GM12872 (cell line): ENCODE measurements at regions not wholly inside any gene's neighbourhood (a gene's known extent, or its start where the extent isn't known, plus 50 kb on each side); places are given as distances from the start of the nearest gene placed in this dataset.

ENCODE experiments used
- CTCF ChIP-seq: IDR thresholded peaks from 3 replicates; pipeline ENCODE4 v1.5.1; 2011; ENCODE audit warnings: low read depth, mild to moderate bottlenecking, low read length, moderate library complexity; ENCODE audit not compliant: insufficient read depth

- TF ChIP-seq CTCF: no peak
Observed at GRCh38 chr7:119969054-119969453, 303.9 kb upstream of the KCND2 start.

- TF ChIP-seq CTCF: no peak
Observed at GRCh38 chr7:119969763-119970162, 303.2 kb upstream of the KCND2 start.

- TF ChIP-seq CTCF: no peak
Observed at GRCh38 chr7:119974972-119975371, 298.0 kb upstream of the KCND2 start.

GRCh38 chr7:119982884-119983283, 290.1 kb upstream of the KCND2 start:
- TF ChIP-seq CTCF: no peak

DNA sequence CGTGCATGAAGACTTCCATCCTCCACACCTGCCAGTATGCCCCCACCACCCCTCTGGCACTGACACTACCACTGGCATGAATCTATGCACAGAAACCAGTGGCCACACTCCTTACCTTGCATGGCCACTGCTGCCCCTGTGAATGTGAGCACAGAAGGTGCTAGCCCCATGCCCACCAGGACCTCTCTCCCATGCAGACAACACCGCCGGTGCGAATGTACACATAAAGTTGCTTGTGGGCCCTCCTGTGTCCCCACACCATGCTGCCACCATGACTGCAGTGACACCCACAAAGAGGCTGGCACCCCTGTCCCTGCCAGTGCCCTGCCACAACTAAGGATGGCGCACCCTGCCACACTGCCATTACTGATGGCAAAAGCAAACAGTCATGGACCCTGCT, 289.5 kb upstream of the KCND2 start:
- TF ChIP-seq CTCF: no peak

- no peak for TF ChIP-seq CTCF
Observed at GRCh38 chr7:119984247-119984646, 288.7 kb upstream of the KCND2 start.

GRCh38 chr7:119988401-119988800, 284.6 kb upstream of the KCND2 start:
- no peak for TF ChIP-seq CTCF

DNA sequence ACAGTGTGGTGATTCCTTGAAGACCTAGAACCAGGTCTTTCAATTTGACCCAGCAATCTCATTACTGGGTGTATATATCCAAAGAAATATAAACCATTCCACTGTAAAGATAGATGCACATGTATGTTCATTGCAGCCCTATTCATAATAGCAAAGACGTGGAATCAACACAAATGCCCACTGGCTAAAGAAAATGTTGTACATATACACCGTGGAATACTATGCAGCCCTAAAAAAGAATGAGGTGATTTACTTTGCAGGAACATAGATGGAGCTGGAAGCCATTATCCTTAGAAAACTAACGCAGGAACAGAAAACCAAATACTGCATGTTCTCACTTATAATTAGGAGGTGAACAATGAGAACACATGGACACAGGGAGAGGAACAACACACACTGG, 278.0 kb upstream of the KCND2 start:
- TF ChIP-seq CTCF: no peak
